SK-N-SH (cell line): ENCODE measurements at regions not wholly inside any gene's neighbourhood (a gene's known extent, or its start where the extent isn't known, plus 50 kb on each side); places are given as distances from the start of the nearest gene placed in this dataset.

Experiments
- CTCF ChIA-PET: fragments of 300-600, 350-600 bp; formaldehyde crosslinking; extraction: SDS; loops from one replicate; lab custom pipeline; 2021; lab: Yijun Ruan, JAX
- POLR2A ChIA-PET: fragments of 350-600 bp; sonication (Branson Sonifier 250); formaldehyde crosslinking; extraction: SDS; loops from one replicate; lab custom pipeline; 2020; ENCODE audit warnings: antibody characterized with exemption, inconsistent platforms; lab: Yijun Ruan, JAX
- DNase-seq: peaks from one replicate; pipeline ENCODE4 v3.0.0; 2012
- H2AFZ ChIP-seq: fragments of 200-600 bp; sonication (generic); 2 replicates; pipeline ENCODE4 v1.8.1; 2016; ENCODE audit warnings: antibody characterized with exemption, mild to moderate bottlenecking, low read depth
- H3F3A ChIP-seq: fragments of 200-600 bp; sonication (generic); replicated peaks from 2 replicates; pipeline ENCODE3; 2016; ENCODE audit warnings: antibody characterized with exemption, mild to moderate bottlenecking; ENCODE audit not compliant: insufficient read depth
- H3K27ac ChIP-seq, 2 experiments: fragments of 200-500 bp in 1 of 2; fragments of 200-600 bp in 1 of 2; sonication (Bioruptor generic) in 1 of 2; sonication (generic), shearing (Covaris generic) in 1 of 2; 2 replicates each; pipeline versions ENCODE4 v1.5.1 to v1.6.1; 2014 to 2016; ENCODE audit warnings: low read depth in 2 of 2, inconsistent platforms in 1 of 2, low read length in 1 of 2, mild to moderate bottlenecking in 1 of 2, mixed read lengths in 1 of 2
- H3K27me3 ChIP-seq: fragments of 200-600 bp; sonication (generic), shearing (Covaris generic); 2 replicates; pipeline ENCODE4 v1.6.1; 2016; ENCODE audit warnings: mixed run types; ENCODE audit not compliant: insufficient read depth
- H3K36me3 ChIP-seq, 2 experiments: fragments of 200-500 bp in 1 of 2; fragments of 200-600 bp in 1 of 2; sonication (Bioruptor generic) in 1 of 2; sonication (generic) in 1 of 2; replicated peaks in 1 of 2; 2 replicates each; pipeline versions ENCODE3 to v1.5.1; 2014 to 2016; ENCODE audit warnings: low read length in 1 of 2, mild to moderate bottlenecking in 1 of 2; ENCODE audit not compliant: insufficient read depth in 2 of 2, control insufficient read depth in 1 of 2
- H3K4me1 ChIP-seq, 2 experiments: fragments of 200-500 bp in 1 of 2; fragments of 200-600 bp in 1 of 2; sonication (Bioruptor generic) in 1 of 2; sonication (generic), shearing (Covaris generic) in 1 of 2; 2 replicates each; pipeline versions ENCODE4 v1.5.1 to v1.6.1; 2014 to 2016; ENCODE audit warnings: low read depth in 1 of 2, low read length in 1 of 2, mixed run types in 1 of 2; ENCODE audit not compliant: insufficient read depth in 2 of 2, control insufficient read depth in 1 of 2
- H3K4me2 ChIP-seq: fragments of 200-600 bp; sonication (generic), shearing (Covaris generic); 2 replicates; pipeline ENCODE4 v1.6.1; 2017; ENCODE audit warnings: mixed run types
- H3K4me3 ChIP-seq, 2 experiments: fragments of 200-500 bp in 1 of 2; fragments of 200-600 bp in 1 of 2; sonication (Bioruptor generic) in 1 of 2; sonication (generic), shearing (Covaris generic) in 1 of 2; 2 replicates each; pipeline versions ENCODE4 v1.5.1 to v1.8.1; 2014 to 2016; ENCODE audit warnings: low read depth in 2 of 2, inconsistent platforms in 1 of 2, low read length in 1 of 2, mild to moderate bottlenecking in 1 of 2, mixed read lengths in 1 of 2, moderate library complexity in 1 of 2
- H3K79me2 ChIP-seq: fragments of 200-600 bp; sonication (generic); 2 replicates; pipeline ENCODE4 v1.8.1; 2017; ENCODE audit warnings: mild to moderate bottlenecking; ENCODE audit not compliant: insufficient read depth
- H3K9ac ChIP-seq: fragments of 200-600 bp; sonication (generic); 2 replicates; pipeline ENCODE4 v1.6.1; 2017; ENCODE audit warnings: mixed run types
- H3K9me2 ChIP-seq: fragments of 200-600 bp; sonication (generic); 2 replicates; pipeline ENCODE4 v1.6.1; 2017; ENCODE audit warnings: mixed run types
- H3K9me3 ChIP-seq: fragments of 200-600 bp; sonication (generic); 2 replicates; pipeline ENCODE4 v1.6.1; 2017; ENCODE audit warnings: mixed run types, mild to moderate bottlenecking, moderate library complexity
- H4K20me1 ChIP-seq: fragments of 200-600 bp; sonication (generic); 2 replicates; pipeline ENCODE4 v1.6.1; 2017; ENCODE audit warnings: mild to moderate bottlenecking, mixed run types; ENCODE audit not compliant: insufficient read depth
- CHD2 ChIP-seq: fragments of 150-350 bp; IDR thresholded peaks from 2 replicates; pipeline ENCODE4 v1.6.1; 2018; ENCODE audit warnings: low read length; ENCODE audit not compliant: partially characterized antibody
- EP300 ChIP-seq, 2 experiments: IDR thresholded peaks; 2 replicates each; pipeline versions ENCODE4 v1.4.0 to v1.6.1; 2012; ENCODE audit warnings: borderline replicate concordance in 1 of 2, low read depth in 1 of 2, low read length in 1 of 2
- FOSL2 ChIP-seq: IDR thresholded peaks from 2 replicates; pipeline ENCODE4 v1.4.0; 2012; ENCODE audit warnings: low read depth, mild to moderate bottlenecking, moderate library complexity, borderline replicate concordance
- FOXJ3 ChIP-seq: sonication (generic); formaldehyde crosslinking; IDR thresholded peaks from 2 replicates; pipeline ENCODE4 v1.5.1; 2020; ENCODE audit warnings: mild to moderate bottlenecking, missing genetic modification reagents
- FOXM1 ChIP-seq: IDR thresholded peaks from 2 replicates; pipeline ENCODE4 v1.4.0; 2012; ENCODE audit warnings: low read depth, mild to moderate bottlenecking
- GABPA ChIP-seq: IDR thresholded peaks from 2 replicates; pipeline ENCODE4 v1.4.0; 2012; ENCODE audit warnings: low read depth, mild to moderate bottlenecking
- GATA2 ChIP-seq: sonication (generic); formaldehyde crosslinking; IDR thresholded peaks from 2 replicates; pipeline ENCODE4 v1.5.0; 2020; ENCODE audit warnings: mild to moderate bottlenecking, missing genetic modification reagents
- JUND ChIP-seq: IDR thresholded peaks from 2 replicates; pipeline ENCODE4 v1.4.0; 2012
- MEF2A ChIP-seq: IDR thresholded peaks from 2 replicates; pipeline ENCODE4 v1.4.0; 2012; ENCODE audit warnings: low read depth, borderline replicate concordance
- POLR2AphosphoS5 ChIP-seq: IDR thresholded peaks from 2 replicates; pipeline ENCODE4 v1.6.1; 2012; ENCODE audit warnings: low read depth, low read length
- RAD21 ChIP-seq: IDR thresholded peaks from 2 replicates; pipeline ENCODE4 v1.6.1; 2012; ENCODE audit warnings: mild to moderate bottlenecking, low read length
- RFX5 ChIP-seq: IDR thresholded peaks from 2 replicates; pipeline ENCODE4 v1.6.1; 2012; ENCODE audit warnings: mild to moderate bottlenecking, improper control_type of control experiment, low read length
- SIN3A ChIP-seq: IDR thresholded peaks from 2 replicates; pipeline ENCODE4 v1.6.1; 2012; ENCODE audit warnings: low read depth, mild to moderate bottlenecking, low read length, moderate library complexity, borderline replicate concordance
- SMC3 ChIP-seq: IDR thresholded peaks from 2 replicates; pipeline ENCODE4 v1.6.1; 2012; ENCODE audit warnings: low read depth, low read length, improper control_type of control experiment
- TAF1 ChIP-seq: IDR thresholded peaks from 2 replicates; pipeline ENCODE4 v1.6.1; 2012; ENCODE audit warnings: low read depth, mild to moderate bottlenecking, low read length, moderate library complexity, borderline replicate concordance
- TCF12 ChIP-seq: IDR thresholded peaks from 2 replicates; pipeline ENCODE4 v1.4.0; 2012
- TEAD4 ChIP-seq: IDR thresholded peaks from 2 replicates; pipeline ENCODE4 v1.4.0; 2012; ENCODE audit warnings: mild to moderate bottlenecking, borderline replicate concordance; ENCODE audit not compliant: insufficient read depth
- USF1 ChIP-seq: IDR thresholded peaks from 2 replicates; pipeline ENCODE4 v1.4.0; 2012; ENCODE audit warnings: low read depth, borderline replicate concordance
- WGBS: methylation state at CpG from one replicate; pipeline ENCODE4 v1.1.6; 2017; ENCODE audit warnings: low lambda C conversion rate; 5-methylcytosine and 5-hydroxymethylcytosine counted together
- TF ChIP-seq, protein P1 (sequence below): fragments of 200-600 bp; sonication (generic); IDR thresholded peaks from 2 replicates; pipeline ENCODE4 v1.6.1; 2017; ENCODE audit warnings: antibody characterized with exemption, mild to moderate bottlenecking, moderate library complexity
- TF ChIP-seq, protein P2 (sequence below): IDR thresholded peaks from 2 replicates; pipeline ENCODE4; 2012

GRCh38 chr13:87953381-87953780 lies 282.2 kb downstream of the SLITRK5 start:
- TF ChIP-seq, protein P1, sequence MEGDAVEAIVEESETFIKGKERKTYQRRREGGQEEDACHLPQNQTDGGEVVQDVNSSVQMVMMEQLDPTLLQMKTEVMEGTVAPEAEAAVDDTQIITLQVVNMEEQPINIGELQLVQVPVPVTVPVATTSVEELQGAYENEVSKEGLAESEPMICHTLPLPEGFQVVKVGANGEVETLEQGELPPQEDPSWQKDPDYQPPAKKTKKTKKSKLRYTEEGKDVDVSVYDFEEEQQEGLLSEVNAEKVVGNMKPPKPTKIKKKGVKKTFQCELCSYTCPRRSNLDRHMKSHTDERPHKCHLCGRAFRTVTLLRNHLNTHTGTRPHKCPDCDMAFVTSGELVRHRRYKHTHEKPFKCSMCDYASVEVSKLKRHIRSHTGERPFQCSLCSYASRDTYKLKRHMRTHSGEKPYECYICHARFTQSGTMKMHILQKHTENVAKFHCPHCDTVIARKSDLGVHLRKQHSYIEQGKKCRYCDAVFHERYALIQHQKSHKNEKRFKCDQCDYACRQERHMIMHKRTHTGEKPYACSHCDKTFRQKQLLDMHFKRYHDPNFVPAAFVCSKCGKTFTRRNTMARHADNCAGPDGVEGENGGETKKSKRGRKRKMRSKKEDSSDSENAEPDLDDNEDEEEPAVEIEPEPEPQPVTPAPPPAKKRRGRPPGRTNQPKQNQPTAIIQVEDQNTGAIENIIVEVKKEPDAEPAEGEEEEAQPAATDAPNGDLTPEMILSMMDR: no peak
- TF ChIP-seq SMC3 (no peak), TAF1 (no peak), GABPA (no peak), GATA2 (CRISPR knock-in tag) (no peak), FOSL2 (no peak), SIN3A (no peak), MEF2A (no peak), TCF12 (no peak), USF1 (no peak), POLR2AphosphoS5 (no peak)
- Histone ChIP-seq H3K9ac (no peak overlapping the region), H3K9me3 (no peaks in the 10 kb centered on the region), H3K4me3 (no peak overlapping the region), H4K20me1 (no peaks in the 10 kb centered on the region), H2AFZ (no peak overlapping the region), H3K9me2 (no peaks in the 10 kb centered on the region), H3F3A (no peaks in the 10 kb centered on the region), H3K79me2 (no peaks in the 10 kb centered on the region), H3K27me3 (no peaks in the 10 kb centered on the region), H3K27ac (peak overlapping the region; percentile 22 to 28; a peak in 2 of 4 replicates), H3K4me2 (no peak overlapping the region), H3K36me3 (no peaks in the 10 kb centered on the region), H3K4me1 (no peaks in the 10 kb centered on the region)
- 51% methylated on average over 3 of the region's 3 CpGs for WGBS
- POLR2A ChIA-PET: no interaction called here
- DNase-seq: no peak
- CTCF ChIA-PET: no interaction called here

DNA sequence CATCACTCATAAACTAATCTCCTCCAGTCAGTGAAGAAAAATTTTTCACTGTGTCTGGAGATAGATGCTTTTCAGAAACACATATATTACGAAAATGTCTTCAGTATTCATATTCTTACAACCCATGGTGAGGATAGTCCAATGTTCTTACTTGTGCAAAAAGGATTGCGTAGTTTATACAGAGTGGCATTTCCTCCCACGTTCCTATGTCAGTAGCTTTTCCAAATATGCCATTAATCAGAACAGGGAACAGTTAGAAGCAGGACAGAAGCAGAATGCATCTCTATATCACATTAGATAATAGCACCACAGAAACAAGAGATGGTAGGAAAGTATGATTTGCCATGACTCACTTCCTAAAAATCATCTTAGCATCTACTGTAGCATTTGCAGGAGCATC lies 282.9 kb downstream of the SLITRK5 start:
- Histone ChIP-seq H3K9me3 (no peaks in the 10 kb centered on the region), H3K9me2 (no peaks in the 10 kb centered on the region), H2AFZ (no peak overlapping the region), H4K20me1 (no peaks in the 10 kb centered on the region), H3K27ac (peak overlapping the region in 1 of 2 experiments; percentile 28; a peak in 2 of 4 replicates), H3K4me1 (no peaks in the 10 kb centered on the region), H3K36me3 (no peaks in the 10 kb centered on the region), H3K79me2 (no peaks in the 10 kb centered on the region), H3K9ac (no peak overlapping the region), H3K27me3 (no peaks in the 10 kb centered on the region), H3F3A (no peaks in the 10 kb centered on the region), H3K4me2 (0 out of 2 replicates have a peak overlapping the region, but pooled peaks have one; percentile 4), H3K4me3 (no peak overlapping the region)
- 9% methylated on average over 3 of the region's 3 CpGs for WGBS
- ChIA-PET CTCF (no interaction called here), POLR2A (no interaction called here)
- no peak for DNase-seq
- TF ChIP-seq JUND: peak; percentile 56
- no peak for TF ChIP-seq RFX5
- peak in 1 of 2 experiments; percentile 50; a peak in 1 of 4 replicates for TF ChIP-seq EP300 (IDR thresholded peaks at IDR 0.05; ENCODE audit: borderline replicate concordance in 1 of 2, low read depth in 1 of 2, low read length in 1 of 2)
- no peak for TF ChIP-seq FOXJ3
- TF ChIP-seq SMC3: no peak
- TF ChIP-seq TCF12: peak; percentile 57
- no peak for TF ChIP-seq USF1
- no peak for TF ChIP-seq RAD21
- TF ChIP-seq FOXM1: no peak
- TF ChIP-seq TEAD4: peak; percentile 34; the same call in 1 of the 2 replicates
- TF ChIP-seq FOSL2: no peak
- TF ChIP-seq, protein P1: no peak
- TF ChIP-seq, protein P2, sequence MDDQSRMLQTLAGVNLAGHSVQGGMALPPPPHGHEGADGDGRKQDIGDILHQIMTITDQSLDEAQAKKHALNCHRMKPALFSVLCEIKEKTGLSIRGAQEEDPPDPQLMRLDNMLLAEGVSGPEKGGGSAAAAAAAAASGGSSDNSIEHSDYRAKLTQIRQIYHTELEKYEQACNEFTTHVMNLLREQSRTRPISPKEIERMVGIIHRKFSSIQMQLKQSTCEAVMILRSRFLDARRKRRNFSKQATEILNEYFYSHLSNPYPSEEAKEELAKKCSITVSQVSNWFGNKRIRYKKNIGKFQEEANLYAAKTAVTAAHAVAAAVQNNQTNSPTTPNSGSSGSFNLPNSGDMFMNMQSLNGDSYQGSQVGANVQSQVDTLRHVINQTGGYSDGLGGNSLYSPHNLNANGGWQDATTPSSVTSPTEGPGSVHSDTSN: peak; percentile 78
- TF ChIP-seq CHD2: no peak
